Omental fat pad (tissue), 3 donors: ENCODE measurements at regions not wholly inside any gene's neighbourhood (a gene's known extent, or its start where the extent isn't known, plus 50 kb on each side); places are given as distances from the start of the nearest gene placed in this dataset.

Experiments used
- ATAC-seq: fragments of 150-250 bp; one replicate; pipeline ENCODE4 v1.9.1; 2016; ENCODE audit warnings: mild to moderate bottlenecking, moderate library complexity; ENCODE audit not compliant: low FRiP score
- DNase-seq: peaks from one replicate; pipeline ENCODE4 v3.0.0-alpha.2; 2019; ENCODE audit warnings: low spot score
- TF ChIP-seq, protein P1 (sequence below), 3 donors: fragments of 450-650 bp; IDR thresholded peaks; one replicate each; pipeline ENCODE4 v1.5.1; 2016 to 2017; ENCODE audit warnings: antibody characterized with exemption in 3 of 3, mild to moderate bottlenecking in 3 of 3, moderate library complexity in 2 of 3

- DNase-seq (no peak), ATAC-seq (no peak)
- TF ChIP-seq, protein P1, sequence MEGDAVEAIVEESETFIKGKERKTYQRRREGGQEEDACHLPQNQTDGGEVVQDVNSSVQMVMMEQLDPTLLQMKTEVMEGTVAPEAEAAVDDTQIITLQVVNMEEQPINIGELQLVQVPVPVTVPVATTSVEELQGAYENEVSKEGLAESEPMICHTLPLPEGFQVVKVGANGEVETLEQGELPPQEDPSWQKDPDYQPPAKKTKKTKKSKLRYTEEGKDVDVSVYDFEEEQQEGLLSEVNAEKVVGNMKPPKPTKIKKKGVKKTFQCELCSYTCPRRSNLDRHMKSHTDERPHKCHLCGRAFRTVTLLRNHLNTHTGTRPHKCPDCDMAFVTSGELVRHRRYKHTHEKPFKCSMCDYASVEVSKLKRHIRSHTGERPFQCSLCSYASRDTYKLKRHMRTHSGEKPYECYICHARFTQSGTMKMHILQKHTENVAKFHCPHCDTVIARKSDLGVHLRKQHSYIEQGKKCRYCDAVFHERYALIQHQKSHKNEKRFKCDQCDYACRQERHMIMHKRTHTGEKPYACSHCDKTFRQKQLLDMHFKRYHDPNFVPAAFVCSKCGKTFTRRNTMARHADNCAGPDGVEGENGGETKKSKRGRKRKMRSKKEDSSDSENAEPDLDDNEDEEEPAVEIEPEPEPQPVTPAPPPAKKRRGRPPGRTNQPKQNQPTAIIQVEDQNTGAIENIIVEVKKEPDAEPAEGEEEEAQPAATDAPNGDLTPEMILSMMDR (IDR thresholded peaks at IDR 0.05), result no peak
These were observed 58.4 kb downstream of the ARL4C start for GRCh38 chr2:234438305-234438977.

- DNase-seq (no peak), ATAC-seq (no peak)
- TF ChIP-seq, protein P1 (IDR thresholded peaks at IDR 0.05), result no peak
These were observed 59.1 kb downstream of the ARL4C start for GRCh38 chr2:234437642-234438304.

DNA sequence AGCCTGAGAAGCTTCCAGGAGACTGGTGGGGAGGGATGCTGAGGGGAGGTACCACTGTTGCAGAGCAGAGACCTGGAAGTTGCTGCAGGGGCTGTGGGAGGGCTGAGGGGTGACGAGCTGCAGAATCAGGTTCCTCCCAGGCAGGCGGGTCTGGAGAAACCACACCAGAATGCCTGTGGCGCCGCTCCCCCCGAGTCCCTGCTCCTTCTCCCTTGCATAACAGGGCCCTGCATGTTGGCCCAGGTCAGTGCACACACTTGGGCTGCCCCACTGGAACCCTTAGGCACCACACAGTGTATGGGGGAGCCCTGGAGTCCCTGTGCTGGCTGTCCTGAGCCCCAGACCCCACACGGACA, 60.4 kb downstream of the ARL4C start:
- DNase-seq (no peak), ATAC-seq (no peak)
- TF ChIP-seq, protein P1 (IDR thresholded peaks at IDR 0.05), result no peak

GRCh38 chr2:234435836-234436481, 60.9 kb downstream of the ARL4C start:
- no peak for DNase-seq
- TF ChIP-seq, protein P1 (IDR thresholded peaks at IDR 0.05), result no peak
- no peak for ATAC-seq

- TF ChIP-seq, protein P1 (IDR thresholded peaks at IDR 0.05), result no peak
- DNase-seq, result no peak
- ATAC-seq, result no peak
These were observed 63.7 kb downstream of the ARL4C start for GRCh38 chr2:234433201-234433600.

GRCh38 chr2:234430871-234431270, 66.0 kb downstream of the ARL4C start:
- TF ChIP-seq, protein P1 (IDR thresholded peaks at IDR 0.05), result no peak
- no peak for ATAC-seq
- DNase-seq, result no peak
